ENCODE measurements at regions not wholly inside any gene's neighbourhood (a gene's known extent, or its start where the extent isn't known, plus 50 kb on each side); places are given as distances from the start of the nearest gene placed in this dataset.
"Not testable (repeated sequence)": the region's sequence is repeated elsewhere in the genome, so short reads cannot be mapped to it uniquely, and the experiment has no call there.

DNA sequence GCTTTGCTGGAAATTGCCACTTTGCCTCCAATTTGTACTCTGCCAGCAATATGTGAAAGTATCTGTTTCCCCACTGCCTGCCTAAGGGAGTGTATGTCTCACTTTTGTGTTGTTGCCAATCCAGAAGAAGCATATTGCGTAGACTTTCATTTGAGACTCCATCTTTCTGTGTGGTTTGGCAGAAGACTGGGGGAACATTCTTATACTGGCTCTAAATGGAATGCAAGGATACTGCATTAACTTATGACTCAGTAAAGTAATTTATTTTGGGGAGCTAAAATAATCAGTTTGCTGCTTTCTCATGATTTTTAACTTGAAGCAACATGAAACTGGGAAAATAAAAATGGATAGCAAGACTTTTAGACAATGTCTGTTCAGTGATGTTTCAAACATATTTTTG lies 107.7 kb upstream of the TMPRSS2 start:
- TF ChIP-seq POLR2A (IDR thresholded peaks at IDR 0.05; ENCODE audit: low read depth, low read length) (no peak), TAF1 (IDR thresholded peaks at IDR 0.05; ENCODE audit: low read depth, low read length) (no peak), POLR2AphosphoS5 (IDR thresholded peaks at IDR 0.05; ENCODE audit: low read depth, low read length) (no peak), PAX5 (IDR thresholded peaks at IDR 0.05; ENCODE audit: insufficient read depth, low read length, severe bottlenecking) (no peak), POU2F2 (IDR thresholded peaks at IDR 0.05; ENCODE audit: low read depth, low read length) (no peak), SPI1 (IDR thresholded peaks at IDR 0.05; ENCODE audit: low read depth, low read length) (no peak)
- no peak for FAIRE-seq
- DNase-seq (ENCODE audit: insufficient read length, low spot score): no peak

DNA sequence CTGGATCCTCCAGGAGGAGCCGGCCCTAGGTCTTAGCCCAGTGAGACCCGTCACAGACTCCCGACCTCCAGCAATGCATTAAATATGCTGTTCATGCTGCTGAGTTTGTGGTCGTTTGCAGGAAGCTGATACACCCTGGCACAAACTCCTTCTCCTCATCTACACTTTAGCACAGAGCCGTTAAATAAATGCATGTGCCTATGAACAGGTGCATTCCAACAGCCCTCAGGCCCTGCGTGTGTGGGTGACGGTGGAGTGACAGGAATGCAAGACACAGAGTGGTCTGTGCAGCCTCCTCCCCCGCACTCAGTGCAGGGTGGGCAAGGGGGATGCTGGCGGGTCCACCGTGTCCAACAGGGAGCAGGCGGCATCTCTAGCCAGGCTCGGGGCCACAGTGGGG lies 106.6 kb upstream of the TMPRSS2 start:
- DNase-seq (ENCODE audit: insufficient read length, low spot score) (no peak), FAIRE-seq (no peak)
- TF ChIP-seq SPI1 (IDR thresholded peaks at IDR 0.05; ENCODE audit: low read depth, low read length): no peak
- no peak for TF ChIP-seq POLR2A (IDR thresholded peaks at IDR 0.05; ENCODE audit: low read depth, low read length)
- no peak for TF ChIP-seq POU2F2 (IDR thresholded peaks at IDR 0.05; ENCODE audit: low read depth, low read length)
- no peak for TF ChIP-seq TAF1 (IDR thresholded peaks at IDR 0.05; ENCODE audit: low read depth, low read length)
- no peak for TF ChIP-seq PAX5 (IDR thresholded peaks at IDR 0.05; ENCODE audit: insufficient read depth, low read length, severe bottlenecking)
- TF ChIP-seq POLR2AphosphoS5 (IDR thresholded peaks at IDR 0.05; ENCODE audit: low read depth, low read length): no peak

DNA sequence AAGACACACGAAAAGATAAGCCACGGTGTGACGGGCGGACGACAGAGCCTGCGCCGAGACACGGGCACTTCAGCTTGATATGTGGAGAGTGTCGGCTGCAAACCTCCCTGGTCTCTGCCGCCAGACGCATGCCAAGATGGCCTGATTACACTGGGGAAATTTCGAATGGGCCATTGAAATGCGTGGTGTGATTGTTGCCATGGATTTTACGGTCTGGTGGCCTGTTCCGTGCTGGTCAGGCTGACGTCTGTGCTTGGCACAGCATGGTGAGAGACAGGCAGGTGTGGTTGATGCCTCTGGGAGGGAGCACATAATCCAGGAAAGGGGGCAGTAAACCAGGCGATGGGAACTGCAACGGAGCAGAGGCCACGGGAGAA lies 105.6 kb upstream of the TMPRSS2 start:
- TF ChIP-seq SPI1 (IDR thresholded peaks at IDR 0.05; ENCODE audit: low read depth, low read length) (no peak), POU2F2 (IDR thresholded peaks at IDR 0.05; ENCODE audit: low read depth, low read length) (no peak), POLR2A (IDR thresholded peaks at IDR 0.05; ENCODE audit: low read depth, low read length) (no peak), PAX5 (IDR thresholded peaks at IDR 0.05; ENCODE audit: insufficient read depth, low read length, severe bottlenecking) (no peak), POLR2AphosphoS5 (IDR thresholded peaks at IDR 0.05; ENCODE audit: low read depth, low read length) (no peak), TAF1 (IDR thresholded peaks at IDR 0.05; ENCODE audit: low read depth, low read length) (no peak)
- DNase-seq (ENCODE audit: insufficient read length, low spot score) (no peak), FAIRE-seq (no peak)

DNA sequence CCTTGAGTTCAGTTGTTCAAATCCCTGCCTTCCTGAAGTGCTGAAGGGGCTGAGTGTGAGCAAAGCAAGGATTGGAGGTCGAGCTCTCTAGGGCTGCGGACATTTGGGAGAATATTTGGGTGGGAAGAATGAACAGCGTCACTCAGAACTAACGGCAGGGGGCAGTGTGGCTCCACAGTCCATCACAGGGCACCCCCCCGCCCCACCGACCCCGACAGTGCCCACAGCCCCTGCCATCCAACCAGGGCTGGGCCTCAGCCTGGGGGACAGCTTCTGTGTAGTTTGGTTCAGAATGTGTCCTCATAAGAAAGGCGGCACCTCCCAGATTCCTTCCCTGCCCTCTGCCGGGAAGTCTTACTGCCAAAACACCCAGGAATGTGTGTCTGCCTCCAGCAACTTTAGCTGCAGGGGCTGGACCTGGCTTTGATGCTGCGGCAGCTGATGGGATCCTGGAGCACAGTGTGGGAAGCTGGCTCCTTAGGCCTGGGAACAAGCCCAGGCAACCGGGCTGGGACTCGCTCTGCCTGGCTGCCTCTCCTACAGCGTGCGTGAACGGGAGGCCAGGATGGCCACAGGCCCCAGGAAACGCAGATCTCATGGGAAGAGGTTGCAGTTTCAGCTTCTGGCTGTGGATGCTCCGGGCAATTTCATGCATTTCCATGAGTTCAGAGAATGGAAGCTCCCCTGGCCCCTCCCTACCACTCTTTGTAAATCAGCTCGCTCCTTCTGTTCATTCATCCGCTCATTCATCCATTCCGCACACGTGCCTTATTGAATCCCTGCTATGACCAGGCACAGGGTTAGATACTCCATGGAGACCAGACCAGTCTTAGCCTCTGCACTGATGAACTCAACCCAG lies 104.9 kb upstream of the TMPRSS2 start:
- TF ChIP-seq POLR2A (IDR thresholded peaks at IDR 0.05; ENCODE audit: low read depth, low read length) (no peak), TAF1 (IDR thresholded peaks at IDR 0.05; ENCODE audit: low read depth, low read length) (no peak), POU2F2 (IDR thresholded peaks at IDR 0.05; ENCODE audit: low read depth, low read length) (no peak), POLR2AphosphoS5 (IDR thresholded peaks at IDR 0.05; ENCODE audit: low read depth, low read length) (no peak), PAX5 (IDR thresholded peaks at IDR 0.05; ENCODE audit: insufficient read depth, low read length, severe bottlenecking) (no peak), SPI1 (IDR thresholded peaks at IDR 0.05; ENCODE audit: low read depth, low read length) (no peak)
- DNase-seq (ENCODE audit: insufficient read length, low spot score): no peak
- FAIRE-seq: no peak

DNA sequence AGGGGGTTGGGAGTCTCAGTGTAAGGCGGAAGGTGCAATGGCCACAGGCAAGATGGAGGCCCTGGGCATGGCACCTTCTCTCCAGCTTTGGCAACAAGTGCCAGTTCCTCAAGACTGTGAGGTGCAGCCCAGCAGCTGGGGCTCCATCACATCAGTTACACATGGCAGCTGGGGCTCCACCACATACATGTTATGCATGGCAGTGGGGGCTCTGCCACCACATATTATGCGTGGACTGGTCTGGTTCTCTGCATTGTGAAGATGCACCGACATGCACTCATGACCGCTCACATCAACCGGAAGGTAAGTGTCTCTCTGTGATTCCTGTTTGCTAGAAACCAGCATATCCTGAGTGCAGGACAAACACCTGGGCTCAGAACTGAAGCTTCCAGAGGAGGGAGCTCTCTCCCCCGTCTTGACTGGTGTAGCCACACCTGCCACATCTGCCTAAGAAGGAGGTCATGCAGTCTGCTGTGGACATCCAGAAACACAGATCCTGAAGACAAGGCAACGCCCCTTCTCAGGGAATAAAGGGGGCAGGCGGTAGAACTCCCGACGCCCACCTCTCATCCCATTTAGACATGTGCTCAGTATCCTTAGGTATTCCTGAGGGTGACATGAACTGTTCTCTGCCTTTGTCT lies 104.1 kb upstream of the TMPRSS2 start:
- FAIRE-seq (no peak), DNase-seq (ENCODE audit: insufficient read length, low spot score) (no peak)
- TF ChIP-seq SPI1 (IDR thresholded peaks at IDR 0.05; ENCODE audit: low read depth, low read length): no peak
- no peak for TF ChIP-seq POLR2AphosphoS5 (IDR thresholded peaks at IDR 0.05; ENCODE audit: low read depth, low read length)
- TF ChIP-seq PAX5 (IDR thresholded peaks at IDR 0.05; ENCODE audit: insufficient read depth, low read length, severe bottlenecking): no peak
- TF ChIP-seq TAF1 (IDR thresholded peaks at IDR 0.05; ENCODE audit: low read depth, low read length): no peak
- no peak for TF ChIP-seq POU2F2 (IDR thresholded peaks at IDR 0.05; ENCODE audit: low read depth, low read length)
- TF ChIP-seq POLR2A (IDR thresholded peaks at IDR 0.05; ENCODE audit: low read depth, low read length): no peak

DNA sequence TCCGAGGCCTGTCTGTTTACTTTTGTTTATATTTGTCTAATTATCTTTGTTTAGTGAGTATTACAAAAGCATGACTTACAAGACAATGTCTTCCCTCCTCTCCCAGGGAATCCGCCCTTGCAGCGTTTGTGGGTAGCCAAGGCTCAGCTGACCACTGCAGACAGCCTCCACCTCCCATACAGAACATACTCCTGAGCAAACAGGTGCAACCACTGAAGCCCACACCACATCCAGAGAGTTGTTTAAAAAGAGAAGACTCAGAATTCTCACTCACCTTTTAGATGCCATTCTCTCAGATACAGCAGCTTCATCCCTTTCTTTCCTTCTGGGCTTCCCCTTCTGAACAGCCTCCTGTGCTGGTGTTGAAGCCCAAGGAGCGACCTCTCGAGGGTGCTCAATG lies 103.5 kb upstream of the TMPRSS2 start:
- FAIRE-seq: no peak

DNA sequence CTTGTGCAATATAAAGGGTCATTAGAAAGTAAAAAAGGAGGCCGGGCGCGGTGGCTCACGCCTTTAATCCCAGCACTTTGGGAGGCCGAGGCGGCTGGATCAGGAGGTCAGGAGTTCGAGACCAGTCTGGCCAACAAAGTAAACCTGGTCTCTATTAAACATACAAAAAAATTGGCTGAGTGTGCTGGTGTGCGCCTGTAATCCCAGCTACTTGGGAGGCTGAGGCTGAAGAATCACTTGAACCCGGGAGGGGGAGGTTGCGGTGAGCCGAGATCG lies 102.8 kb upstream of the TMPRSS2 start:
- not testable (repeated sequence) for DNase-seq (ENCODE audit: insufficient read length, low spot score); FAIRE-seq

More for the DNA sequence above, 103.5 kb upstream of the TMPRSS2 start:
- DNase-seq (ENCODE audit: insufficient read length, low spot score): no peak
- TF ChIP-seq PAX5 (IDR thresholded peaks at IDR 0.05; ENCODE audit: insufficient read depth, low read length, severe bottlenecking) (no peak), SPI1 (IDR thresholded peaks at IDR 0.05; ENCODE audit: low read depth, low read length) (no peak), POLR2A (IDR thresholded peaks at IDR 0.05; ENCODE audit: low read depth, low read length) (no peak), POLR2AphosphoS5 (IDR thresholded peaks at IDR 0.05; ENCODE audit: low read depth, low read length) (no peak), TAF1 (IDR thresholded peaks at IDR 0.05; ENCODE audit: low read depth, low read length) (no peak), POU2F2 (IDR thresholded peaks at IDR 0.05; ENCODE audit: low read depth, low read length) (no peak)

DNA sequence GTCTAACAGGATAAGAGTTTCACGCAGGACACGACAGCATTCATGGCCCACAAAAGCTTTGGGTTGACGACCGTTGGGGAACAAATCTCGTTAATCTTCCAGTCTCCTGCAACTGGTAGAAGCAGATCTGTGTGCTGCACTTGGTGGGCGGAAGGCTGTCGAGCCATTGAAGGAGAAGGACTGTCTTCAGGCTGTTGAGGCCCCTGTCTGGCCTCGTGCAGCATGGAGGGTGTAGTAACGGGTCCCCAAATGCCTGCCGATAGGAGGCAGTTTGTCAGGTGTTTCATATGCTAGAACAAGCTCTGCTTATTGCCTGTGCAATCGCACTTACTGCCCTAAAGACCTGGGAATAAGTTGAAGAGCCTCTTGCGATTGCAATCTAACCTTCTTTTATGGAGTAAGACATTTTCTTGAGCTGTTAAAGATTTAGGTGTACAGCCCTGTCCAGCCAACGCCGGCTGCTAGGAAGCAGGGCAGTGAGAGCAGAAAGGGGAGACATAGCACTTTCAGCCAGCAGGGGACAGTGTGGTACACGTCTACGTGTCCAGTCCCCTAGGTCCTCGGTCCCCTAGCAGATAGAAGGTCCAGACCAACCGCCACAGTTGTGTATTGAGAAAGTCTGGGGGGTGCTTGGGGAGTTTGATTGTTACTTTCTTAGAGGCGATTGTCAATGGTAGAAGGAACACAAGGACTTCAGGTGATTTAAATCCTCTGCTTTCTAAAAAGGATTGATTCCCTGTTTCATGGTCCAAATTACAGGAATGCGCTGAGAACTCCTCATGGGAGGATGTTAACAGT lies 102.3 kb upstream of the TMPRSS2 start:
- DNase-seq (ENCODE audit: insufficient read length, low spot score) (peak; percentile 42), FAIRE-seq (peak; percentile 47)
- TF ChIP-seq SPI1 (IDR thresholded peaks at IDR 0.05; ENCODE audit: low read depth, low read length): no peak
- TF ChIP-seq PAX5 (IDR thresholded peaks at IDR 0.05; ENCODE audit: insufficient read depth, low read length, severe bottlenecking): no peak
- TF ChIP-seq POLR2AphosphoS5 (IDR thresholded peaks at IDR 0.05; ENCODE audit: low read depth, low read length): no peak
- TF ChIP-seq POU2F2 (IDR thresholded peaks at IDR 0.05; ENCODE audit: low read depth, low read length): no peak
- no peak for TF ChIP-seq TAF1 (IDR thresholded peaks at IDR 0.05; ENCODE audit: low read depth, low read length)
- TF ChIP-seq POLR2A (IDR thresholded peaks at IDR 0.05; ENCODE audit: low read depth, low read length): no peak

DNA sequence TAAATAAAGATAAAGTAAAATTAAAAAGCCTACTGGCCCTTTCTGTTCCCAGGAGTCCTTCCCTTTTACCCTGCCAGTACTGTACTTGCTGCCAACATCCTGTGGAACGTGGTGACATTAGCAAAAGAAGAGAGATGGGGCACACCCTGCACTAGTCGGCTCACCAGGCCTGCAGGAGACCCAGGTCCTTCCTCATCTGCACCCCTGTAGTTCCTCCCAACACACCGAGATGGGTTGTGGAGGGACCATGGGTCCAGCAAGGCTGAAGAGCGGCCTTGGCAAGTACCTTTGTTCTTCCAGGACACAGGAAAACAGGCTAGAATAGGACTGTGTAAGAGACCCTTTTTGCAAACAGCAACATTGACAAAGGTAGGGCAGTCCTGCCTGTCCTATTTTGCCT lies 98.7 kb upstream of the TMPRSS2 start:
- no peak for DNase-seq (ENCODE audit: insufficient read length, low spot score)
- TF ChIP-seq PAX5 (IDR thresholded peaks at IDR 0.05; ENCODE audit: insufficient read depth, low read length, severe bottlenecking): no peak
- no peak for TF ChIP-seq TAF1 (IDR thresholded peaks at IDR 0.05; ENCODE audit: low read depth, low read length)
- no peak for TF ChIP-seq POLR2AphosphoS5 (IDR thresholded peaks at IDR 0.05; ENCODE audit: low read depth, low read length)
- TF ChIP-seq SPI1 (IDR thresholded peaks at IDR 0.05; ENCODE audit: low read depth, low read length): no peak
- no peak for TF ChIP-seq POU2F2 (IDR thresholded peaks at IDR 0.05; ENCODE audit: low read depth, low read length)
- no peak for TF ChIP-seq POLR2A (IDR thresholded peaks at IDR 0.05; ENCODE audit: low read depth, low read length)
- FAIRE-seq: no peak

All from GM12891 (cell line).